Dermis blood vessel endothelial cell (primary cell): ENCODE measurements at regions not wholly inside any gene's neighbourhood (a gene's known extent, or its start where the extent isn't known, plus 50 kb on each side); places are given as distances from the start of the nearest gene placed in this dataset.
"Not testable (repeated sequence)": the region's sequence is repeated elsewhere in the genome, so short reads cannot be mapped to it uniquely, and the experiment has no call there.

Source experiments
- DNase-seq: peaks from one replicate; pipeline ENCODE4 v3.0.0; 2010

DNA sequence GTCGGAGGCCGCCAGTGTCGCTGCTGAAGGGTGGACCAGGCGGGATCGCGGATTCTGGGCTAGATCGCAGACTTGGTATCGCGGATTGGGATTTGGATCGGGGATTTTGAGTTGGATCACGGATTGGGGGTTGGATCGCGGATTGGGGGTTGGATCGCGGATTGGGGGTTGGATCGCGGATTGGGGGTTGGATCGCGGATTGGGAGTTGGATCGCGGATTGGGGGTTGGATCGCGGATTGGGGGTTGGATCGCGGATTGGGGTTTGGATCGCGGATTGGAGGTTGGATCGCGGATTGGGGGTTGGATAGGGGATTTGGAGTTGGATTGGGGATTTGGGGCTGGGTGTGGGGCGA, 93.1 kb upstream of the THOC3 start:
- not testable (repeated sequence) for DNase-seq

DNA sequence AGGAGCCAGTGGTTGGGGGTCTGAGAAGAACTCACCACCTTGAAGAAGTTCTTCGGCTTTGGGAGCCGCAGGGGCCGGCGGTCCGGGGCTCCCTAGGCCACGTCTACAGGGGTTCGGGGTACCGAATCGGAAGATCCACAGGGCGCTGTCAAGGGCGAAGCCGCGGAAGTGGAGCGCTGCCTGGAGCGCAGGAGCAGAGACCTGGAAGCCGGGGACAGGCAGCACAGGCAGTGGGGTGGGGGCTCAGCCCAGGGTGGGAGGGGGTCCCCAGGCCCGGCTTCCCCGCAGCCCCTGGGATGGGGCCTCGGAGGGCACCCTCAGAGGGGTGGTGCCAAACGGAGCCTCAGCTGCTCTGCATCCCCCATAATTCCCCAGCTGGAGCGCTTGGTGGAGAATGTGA, 93.5 kb upstream of the THOC3 start:
- not testable (repeated sequence) for DNase-seq

DNA sequence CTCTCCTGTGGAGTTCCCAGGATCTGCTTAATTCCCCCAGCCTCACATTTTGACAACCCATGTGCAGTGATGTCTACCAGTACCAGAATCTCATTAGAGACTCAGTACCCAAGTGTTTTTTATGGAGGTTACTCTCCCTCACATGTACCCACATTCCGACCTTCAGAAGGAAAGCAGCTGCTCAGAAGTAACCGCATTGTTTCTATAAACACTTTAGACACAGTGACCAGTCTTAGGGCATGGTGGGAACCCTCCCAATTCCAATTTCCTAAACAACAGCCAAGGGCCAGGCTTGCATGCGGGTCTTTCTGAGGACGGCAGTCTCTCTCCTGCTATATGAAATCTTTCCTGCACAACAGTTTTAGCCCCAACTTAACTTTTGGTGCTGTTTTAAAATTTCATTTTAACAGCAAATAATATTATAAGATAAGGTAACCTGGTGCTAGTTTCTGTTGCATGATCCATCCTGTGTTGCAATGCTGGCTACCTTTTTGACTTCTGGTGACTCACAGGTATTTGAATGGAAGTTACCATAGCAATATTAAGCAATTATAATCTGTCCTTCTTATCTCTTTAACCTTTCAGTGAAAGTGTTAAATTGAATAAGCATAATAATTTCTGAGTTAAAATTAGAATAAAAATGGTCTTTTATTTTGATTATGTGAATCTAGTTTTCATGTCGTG, 98.3 kb upstream of the THOC3 start:
- DNase-seq: not testable (repeated sequence)

DNA sequence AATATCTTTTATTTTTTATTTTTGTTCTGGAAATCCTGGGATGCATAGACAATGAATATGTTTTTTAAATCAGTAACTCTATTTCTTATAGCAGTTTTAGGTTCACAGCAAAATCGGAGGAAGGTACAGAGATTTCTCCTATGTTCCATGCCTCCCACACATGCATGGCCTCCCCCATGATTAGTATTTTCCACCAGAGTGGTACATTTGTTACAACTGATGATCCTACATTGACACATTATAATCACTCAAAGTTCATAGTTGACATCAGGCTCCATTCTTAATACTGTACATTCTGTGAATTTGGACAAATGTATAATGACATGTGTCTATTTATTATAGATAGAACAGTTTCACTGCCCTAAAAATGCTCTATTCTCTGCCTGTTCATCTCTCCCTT, 99.0 kb upstream of the THOC3 start:
- not testable (repeated sequence) for DNase-seq

DNA sequence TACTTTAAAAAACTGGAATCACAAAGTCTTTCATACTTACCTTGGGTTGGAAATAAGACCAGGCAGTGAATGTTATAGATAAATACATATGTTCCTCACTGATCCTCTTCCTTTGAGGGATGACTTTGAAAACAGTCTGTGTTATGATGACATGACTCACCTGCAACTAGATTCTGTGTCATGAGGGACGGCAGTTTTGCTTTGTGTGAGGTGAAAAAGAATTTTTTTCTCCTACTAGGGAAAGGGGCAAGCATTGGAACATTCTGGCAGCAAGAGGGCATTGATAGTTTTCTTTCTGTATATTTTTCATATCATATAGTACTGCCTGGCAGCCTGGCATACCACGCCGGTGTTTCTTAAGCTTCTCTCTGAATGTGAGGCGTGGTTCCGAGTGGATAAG, 99.8 kb upstream of the THOC3 start:
- not testable (repeated sequence) for DNase-seq

DNA sequence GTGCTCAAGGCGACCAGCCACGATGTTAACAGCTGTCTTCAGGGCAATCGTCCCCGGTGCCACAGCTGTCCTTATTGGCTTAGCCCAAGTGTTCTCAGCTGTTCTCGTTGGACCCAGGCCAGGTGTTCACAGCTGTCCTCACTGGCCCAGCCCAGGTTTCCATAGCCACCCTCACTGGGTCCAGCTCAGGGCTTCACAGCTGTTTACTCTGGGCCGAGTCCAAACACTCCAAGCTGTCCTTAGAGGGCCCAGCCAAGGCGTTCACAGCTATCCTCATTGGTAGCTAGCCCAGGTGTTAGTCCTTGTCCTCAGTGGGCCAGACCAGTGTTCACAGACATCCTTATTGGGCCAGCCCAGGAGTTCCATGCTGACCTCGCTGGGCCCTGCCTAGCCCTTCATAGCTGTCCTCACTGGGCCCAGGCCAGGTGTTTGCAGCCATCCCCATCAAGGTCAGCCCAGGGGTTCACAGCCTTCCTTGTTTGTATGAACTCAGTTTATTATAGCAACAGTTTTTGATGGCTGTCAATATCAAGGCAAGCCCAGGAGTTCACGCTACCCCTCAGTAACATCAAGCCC, 106.0 kb upstream of the THOC3 start:
- DNase-seq: not testable (repeated sequence)

DNA sequence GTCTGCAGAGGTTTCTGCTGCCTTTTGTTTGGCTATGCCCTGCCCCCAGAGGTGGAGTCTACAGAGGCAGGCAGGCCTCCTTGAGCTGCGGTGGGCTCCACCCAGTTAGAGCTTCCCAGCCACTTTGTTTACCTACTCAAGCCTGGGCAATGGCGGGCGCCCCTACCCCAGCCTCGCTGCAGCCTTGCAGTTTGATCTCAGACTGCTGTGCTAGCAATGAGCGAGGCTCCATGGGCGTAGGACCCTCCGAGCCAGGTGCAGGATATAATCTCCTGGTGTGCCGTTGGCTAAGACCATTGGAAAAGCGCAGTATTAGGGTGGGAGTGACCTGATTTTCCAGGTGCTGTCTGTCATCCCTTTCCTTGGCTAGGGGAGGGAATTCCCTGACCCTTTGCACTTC, 115.6 kb upstream of the THOC3 start:
- not testable (repeated sequence) for DNase-seq

DNA sequence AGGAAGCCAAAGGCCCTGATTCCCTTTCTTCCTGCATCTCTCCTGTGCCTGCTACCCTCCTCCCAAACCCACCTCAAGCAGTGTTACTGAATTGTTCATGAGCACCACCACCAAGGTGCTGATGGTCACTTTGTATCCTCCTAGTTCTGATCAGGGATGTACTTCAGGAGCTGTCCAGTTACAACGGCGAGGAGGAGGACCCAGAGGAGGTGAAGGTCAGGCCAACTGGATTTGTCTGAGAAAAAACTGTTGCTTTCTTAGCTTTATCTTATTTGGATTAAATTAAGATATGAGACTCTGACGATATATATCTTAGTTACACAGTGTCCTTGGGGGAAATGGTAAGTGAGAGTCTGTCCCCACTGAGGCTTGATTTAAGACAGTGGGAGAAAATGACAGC, 135.0 kb upstream of the THOC3 start:
- not testable (repeated sequence) for DNase-seq

DNA sequence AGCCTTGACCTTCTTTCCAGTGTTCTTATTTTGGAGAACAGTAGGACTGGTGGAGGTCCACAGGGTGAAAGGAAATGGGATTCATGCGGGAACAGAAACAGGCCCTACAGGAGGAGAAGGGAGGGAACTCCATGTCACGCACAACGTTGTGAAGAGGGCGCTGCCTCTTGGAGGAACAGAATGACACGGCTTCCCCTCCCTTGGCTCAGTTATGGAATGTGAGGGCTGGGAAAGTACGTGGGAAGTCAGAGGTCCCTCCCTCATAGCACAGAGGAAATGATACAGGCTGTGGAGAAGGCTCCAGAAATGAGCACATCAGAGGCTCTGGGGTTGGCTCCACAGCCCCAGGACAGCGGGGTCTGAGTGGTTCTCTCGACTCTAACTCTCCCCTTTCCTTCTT, 125.3 kb upstream of the SIMC1 start:
- DNase-seq: not testable (repeated sequence)

DNA sequence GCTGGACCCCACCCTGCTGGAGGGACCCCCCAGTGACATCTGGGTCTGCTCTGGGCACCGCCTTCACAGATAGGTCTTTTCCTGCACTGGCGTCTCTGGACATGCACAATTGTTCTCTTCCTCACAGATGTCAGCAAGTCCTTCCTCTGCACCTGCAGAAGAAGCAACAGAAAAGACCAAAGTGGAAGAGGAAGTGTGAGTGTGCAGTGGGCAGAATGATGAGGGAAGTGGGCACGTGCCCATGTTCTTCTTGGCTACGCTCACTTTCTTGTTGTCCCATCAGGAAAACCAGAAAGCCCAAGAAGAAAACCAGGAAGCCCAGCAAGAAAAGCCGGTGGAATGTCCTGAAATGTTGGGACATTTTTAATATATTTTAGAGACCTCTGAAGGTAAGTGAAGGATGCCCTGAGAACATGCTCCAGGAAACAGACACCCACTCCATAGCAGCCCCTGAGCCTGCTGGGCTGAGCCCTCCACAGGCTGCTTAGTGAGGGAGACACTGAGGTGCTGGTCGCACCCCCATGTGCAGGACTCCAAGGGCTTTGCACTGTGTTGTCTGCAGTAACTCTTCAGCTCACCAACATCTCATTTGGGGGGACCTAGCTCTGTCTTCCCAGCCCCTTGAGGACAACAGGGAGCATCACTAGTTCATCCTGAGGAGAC, 124.4 kb upstream of the SIMC1 start:
- DNase-seq: not testable (repeated sequence)

DNA sequence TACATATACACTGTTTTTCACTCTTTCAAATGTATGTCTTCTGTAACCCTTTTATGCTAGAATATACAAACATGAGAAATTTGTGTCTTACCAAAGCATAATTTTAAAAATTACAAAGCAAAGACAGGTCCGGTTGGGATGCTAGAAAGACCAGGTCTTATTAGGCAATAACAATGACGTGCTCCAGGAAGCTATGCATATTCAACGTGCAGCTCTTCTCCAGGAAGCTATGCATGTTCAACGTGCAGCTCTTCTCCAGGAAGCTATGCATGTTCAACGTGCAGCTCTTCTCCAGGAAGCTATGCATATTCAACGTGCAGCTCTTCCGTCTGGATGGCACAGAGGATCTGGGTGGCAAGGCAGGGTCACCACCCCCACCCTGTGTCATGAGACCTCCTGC, 123.4 kb upstream of the SIMC1 start:
- DNase-seq: not testable (repeated sequence)

DNA sequence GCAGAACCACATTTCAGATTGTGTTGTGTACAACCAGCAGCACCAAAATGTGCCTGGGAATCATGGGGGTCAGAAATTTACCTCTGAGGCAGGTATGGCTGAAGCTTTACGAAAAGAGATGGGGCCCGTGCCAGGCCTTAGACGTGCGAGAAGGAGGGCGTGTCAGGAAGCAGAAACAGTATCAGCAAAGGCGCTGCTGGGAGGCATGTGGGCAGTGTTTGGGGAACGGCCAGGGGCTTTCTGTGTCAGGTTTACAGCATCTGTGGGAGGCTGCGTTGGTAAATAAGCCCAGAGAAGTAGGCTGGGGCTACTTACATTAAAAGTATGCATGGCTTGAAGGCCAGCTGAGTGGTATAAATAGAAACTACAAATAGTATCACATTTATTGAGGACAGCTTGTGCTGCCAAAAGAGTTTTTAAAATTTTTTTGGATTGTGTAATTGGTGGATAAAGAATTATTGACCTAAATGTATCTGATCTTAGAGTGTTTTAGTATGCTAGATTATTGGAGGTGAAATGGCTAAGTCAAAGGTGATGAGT, 120.5 kb upstream of the SIMC1 start:
- DNase-seq: not testable (repeated sequence)

DNA sequence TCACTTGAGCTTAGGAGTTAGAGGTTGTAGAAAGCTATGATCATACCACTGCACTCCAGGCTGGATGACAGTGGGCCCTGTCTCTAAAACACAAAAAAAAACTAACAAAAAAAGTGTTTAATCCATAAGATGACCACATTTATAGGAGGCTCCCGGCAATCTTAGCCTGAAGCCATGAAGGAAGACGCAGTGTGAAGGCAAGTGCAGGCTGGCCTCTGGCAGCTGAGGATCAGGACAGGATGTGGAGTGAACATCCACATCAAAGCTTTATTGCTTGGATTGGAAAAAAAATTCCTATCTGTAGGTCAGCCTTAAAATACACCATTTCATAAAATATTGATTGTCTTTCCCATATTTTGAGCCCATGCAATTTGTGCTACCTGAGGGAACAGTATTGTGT, 115.9 kb upstream of the SIMC1 start:
- DNase-seq: not testable (repeated sequence)

DNA sequence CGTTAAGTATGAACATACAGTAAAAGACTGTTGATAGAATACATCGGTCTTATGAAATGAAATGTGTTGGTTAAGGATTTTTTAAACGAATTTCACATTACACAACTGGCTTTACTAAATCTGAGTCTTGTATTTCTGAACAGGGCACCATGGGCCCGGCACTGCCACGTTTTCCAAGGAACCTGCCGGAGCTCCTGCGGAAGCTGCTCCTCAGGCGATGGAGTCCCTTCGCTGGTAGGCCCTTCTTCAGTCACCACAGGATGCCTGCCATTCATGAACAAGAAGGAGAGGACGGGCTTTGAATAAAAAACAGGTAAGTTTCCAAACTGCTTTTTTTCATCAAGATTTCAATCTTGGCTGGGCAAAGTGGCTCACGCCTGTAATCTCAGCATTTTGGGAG, 114.1 kb upstream of the SIMC1 start:
- DNase-seq: not testable (repeated sequence)

DNA sequence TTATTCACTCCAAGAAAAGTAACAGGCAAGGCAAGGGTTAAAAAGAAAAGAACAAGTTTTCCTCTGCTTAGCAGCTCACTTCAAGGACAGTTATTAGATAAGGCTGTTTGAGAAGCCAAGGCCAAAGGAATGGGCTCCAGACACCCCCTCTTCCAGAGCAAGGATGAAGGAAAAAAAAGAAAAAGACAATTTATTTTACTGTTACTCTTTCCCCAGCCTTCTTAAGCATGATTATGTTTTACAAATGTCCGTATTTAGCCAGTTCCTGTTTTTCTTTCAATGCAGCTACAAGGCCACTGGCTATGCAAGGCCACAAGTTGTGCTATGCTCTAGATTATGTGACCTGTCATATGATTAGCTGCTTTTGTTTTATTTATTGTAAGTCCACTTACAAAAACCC, 106.5 kb upstream of the SIMC1 start:
- no peak for DNase-seq

DNA sequence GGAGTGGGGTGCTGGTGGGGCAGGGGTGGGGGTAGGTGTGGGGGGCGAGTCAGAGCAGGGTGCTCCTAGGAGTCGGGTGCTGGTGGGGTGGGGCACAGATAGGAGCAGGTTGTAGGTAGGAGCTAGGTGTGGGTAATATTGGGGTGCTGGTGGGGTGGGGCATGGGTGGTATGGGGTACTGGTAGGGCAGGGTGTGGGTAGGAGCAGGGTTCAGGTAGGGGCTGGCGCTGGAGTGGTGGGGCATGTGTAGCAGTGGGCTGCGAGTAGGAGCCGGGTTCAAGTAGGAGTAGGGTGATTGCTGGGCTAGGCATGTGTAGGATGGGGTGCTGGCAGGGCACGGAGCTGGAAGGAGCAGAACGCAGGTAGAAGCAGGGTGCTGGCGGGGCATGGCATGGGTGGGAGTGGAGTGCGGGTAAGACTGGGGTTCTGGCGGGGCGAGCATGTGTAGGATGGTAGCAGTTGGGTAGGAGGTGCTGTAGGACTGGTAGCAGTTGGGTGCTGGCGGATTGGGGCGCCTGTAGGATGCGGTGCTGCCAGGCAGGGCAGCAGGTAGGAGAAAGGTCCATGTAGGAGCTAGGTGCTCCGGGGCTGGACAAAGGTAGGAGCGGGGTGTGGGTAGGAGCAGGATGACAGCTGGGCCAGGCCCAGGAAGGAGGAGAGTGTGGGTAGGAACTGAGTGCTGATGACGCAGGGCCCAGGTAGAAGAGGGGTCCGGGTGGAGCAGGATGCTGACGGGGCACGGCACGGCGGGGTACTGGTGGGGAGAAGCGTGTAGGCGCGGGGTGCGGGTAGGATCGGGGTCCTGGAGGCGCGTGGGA, 105.5 kb upstream of the SIMC1 start:
- no peak for DNase-seq

DNA sequence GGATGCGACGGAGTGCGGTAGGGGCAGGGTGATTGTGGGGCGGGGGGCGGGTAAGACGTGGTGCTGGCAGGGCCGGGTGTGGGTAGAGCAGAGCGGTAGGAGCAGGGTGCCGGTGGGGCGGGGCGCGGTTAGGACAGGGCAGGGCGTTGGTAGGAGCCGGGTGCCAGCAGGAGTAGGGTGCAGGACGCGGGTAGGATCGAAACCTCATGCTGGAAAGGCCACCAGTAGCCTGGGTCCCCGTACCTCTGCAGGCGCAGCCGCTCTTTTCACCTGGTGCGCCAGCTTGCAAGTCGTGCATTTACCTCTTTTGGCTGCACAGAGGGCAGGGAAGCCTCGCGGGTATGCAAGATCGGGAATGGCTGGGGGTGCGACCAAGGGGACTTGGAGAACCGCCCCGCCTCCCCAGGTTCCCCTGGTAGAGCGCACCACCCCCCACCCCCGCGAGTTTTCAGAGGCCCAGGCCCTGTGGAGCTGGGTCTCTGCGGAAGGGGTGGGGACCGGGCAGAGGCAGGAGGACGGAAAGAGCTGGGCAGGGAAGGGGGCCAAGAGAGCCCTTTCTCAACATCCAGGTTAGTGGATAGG, 104.8 kb upstream of the SIMC1 start:
- DNase-seq: no peak

DNA sequence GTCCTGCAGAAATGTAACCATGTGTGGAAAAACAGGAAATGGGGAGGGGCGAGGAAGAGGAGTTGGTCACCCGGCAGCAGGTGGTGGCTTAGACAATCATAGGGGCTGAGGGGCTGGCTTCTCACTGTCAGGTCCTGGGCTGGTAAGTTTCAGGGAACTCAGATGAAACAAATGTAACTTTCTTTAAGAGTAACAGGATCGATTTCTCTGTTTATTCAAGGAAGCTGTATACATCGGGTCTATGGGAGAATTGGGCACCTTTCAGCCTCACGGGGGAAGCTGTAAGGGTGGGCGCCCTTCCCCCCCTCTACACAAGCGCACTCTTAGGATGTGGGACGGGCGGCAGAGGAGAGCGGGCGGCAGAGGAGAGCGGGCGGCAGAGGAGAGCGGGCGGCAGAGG, 104.3 kb upstream of the SIMC1 start:
- no peak for DNase-seq

DNA sequence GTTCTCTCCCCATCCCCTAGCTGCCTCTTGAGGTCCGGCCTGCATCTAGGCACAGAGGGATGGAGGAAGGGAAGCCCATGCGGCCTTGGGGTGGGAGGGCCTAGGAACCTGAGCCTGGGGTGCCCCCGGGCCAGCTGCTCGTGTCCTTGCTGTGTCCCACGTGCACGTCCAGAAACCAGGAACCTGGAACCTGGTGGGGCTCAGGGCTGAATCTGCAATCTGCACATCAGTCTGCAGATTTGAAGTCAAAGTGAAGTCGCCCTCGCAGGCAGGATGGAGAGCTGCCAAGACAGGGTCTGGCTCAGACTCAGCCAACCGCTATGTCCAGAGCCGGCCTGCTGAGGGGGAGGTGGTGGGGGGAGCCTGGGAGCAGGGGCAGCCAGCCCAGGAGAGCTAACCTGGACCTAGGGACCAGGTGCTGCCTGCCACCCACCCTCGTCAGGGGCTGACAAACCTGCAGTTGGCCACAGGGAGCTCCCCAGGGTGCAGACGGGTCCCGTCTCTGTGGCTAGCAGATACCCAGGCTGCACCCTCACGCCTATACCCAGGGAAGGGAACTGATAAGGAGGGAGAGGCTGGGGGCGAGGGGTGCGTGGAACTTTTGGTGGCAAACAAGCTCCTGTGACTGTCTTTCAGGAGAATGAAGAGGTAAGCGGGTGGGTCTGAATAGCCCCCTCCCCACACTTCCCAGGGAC, 103.5 kb upstream of the SIMC1 start:
- no peak for DNase-seq

DNA sequence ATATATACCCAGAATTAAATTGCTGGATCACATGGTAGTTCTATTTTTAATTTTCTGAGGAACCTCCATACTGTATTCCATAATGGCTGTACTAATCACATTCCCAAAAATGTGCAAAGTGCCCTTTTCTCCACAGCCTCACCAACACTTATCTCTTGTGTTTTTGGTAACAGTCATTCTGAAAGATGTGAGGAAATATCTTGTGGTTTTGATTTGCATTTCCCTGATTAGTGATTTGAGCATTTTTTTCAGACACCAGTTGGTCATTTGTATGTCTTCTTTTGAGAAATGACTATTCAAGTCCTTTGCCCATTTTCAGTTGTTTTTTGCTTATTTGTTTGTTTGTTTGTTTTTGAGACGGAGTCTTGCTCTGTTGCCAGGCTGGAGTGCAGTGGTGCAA, 98.1 kb upstream of the SIMC1 start:
- DNase-seq: not testable (repeated sequence)

DNA sequence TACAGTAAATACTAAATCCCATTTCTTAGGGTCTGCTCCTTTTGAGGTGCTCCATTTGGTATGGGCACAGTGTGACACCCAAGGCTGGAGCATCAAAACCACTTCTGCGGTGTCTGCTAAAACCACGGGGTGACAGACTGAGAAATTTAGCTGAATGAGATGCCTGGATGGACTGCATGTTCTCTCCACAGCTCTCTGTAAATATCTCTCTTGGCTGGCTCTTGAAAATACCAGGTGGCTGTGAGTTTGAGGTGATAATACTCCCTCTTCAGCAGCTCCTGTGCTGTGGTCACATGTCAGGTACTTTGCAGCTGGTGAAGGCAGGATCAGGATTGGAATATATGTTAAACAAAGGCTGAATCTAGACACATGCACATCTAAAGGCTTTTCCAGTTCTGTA, 93.7 kb upstream of the SIMC1 start:
- no peak for DNase-seq

DNA sequence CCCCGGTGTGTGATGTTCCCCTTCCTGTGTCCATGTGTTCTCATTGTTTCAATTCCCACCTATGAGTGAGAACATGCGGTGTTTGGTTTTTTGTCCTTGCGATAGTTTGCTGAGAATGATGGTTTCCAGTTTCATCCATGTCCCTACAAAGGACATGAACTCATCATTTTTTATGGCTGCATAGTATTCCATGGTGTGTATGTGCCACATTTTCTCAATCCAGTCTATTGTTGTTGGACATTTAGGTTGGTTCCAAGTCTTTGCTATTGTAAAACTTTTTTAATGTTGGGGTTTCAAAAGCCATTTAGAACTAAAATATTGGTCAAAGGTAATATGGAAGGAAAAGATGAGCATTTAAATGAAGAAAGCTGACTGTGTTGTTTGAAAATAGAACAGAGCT, 88.3 kb upstream of the SIMC1 start:
- DNase-seq: not testable (repeated sequence)
